HFFc6 (cell line): ENCODE measurements at regions not wholly inside any gene's neighbourhood (a gene's known extent, or its start where the extent isn't known, plus 50 kb on each side); places are given as distances from the start of the nearest gene placed in this dataset.

Experiments
- DNase-seq: peaks from one replicate; pipeline ENCODE4 v3.0.0-alpha.2; 2018
- H3K27ac Mint-ChIP-seq: 2 replicates; pipeline ENCODE4 v1.8.0; 2020; ENCODE audit warnings: mild to moderate bottlenecking, mixed read lengths
- H3K27me3 Mint-ChIP-seq: 2 replicates; pipeline ENCODE4 v1.8.0; 2021; ENCODE audit warnings: mild to moderate bottlenecking, moderate library complexity, mixed read lengths; ENCODE audit not compliant: insufficient read depth
- H3K36me3 Mint-ChIP-seq: 2 replicates; pipeline ENCODE4 v1.8.0; 2021; ENCODE audit warnings: low read depth, mixed read lengths
- H3K4me1 Mint-ChIP-seq: 2 replicates; pipeline ENCODE4 v1.8.0; 2020; ENCODE audit warnings: low read depth, mixed read lengths
- H3K4me3 Mint-ChIP-seq: 2 replicates; pipeline ENCODE4 v1.8.0; 2020; ENCODE audit warnings: mild to moderate bottlenecking, moderate library complexity, mixed read lengths
- H3K9me3 Mint-ChIP-seq: 2 replicates; pipeline ENCODE4 v1.8.0; 2020; ENCODE audit warnings: mild to moderate bottlenecking, mixed read lengths
- CTCF ChIP-seq: fragments of 200-600 bp; sonication (generic); IDR thresholded peaks from 2 replicates; pipeline ENCODE4 v1.5.0; 2021; ENCODE audit warnings: antibody characterized with exemption, mild to moderate bottlenecking

DNA sequence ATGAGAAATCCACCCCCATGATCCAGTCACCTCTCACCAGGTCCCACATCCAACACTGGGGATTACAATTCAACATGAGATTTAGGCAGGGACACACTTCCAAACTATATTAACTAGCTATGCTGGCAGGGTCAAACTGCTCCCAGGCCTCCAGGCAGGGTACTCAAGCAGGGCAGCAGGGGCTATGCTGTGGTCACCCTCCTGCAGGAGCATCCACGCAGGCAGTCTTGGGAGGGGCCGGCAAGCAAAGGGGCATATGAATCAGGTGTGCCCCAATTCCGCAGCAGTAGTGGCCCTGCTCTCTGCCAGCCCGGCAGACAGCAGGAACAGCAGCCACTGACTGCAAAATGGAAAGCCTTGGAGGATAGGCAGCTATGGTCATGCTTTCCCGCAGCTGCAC lies 74.6 kb upstream of the PRDX4 start:
- no peak for DNase-seq
- Mint-ChIP-seq H3K27me3 (no peaks in the 10 kb centered on the region; the same call in none of the 2 replicates), H3K27ac (no peak overlapping the region), H3K9me3 (no peaks in the 10 kb centered on the region), H3K4me3 (no peak overlapping the region), H3K36me3 (no peaks in the 10 kb centered on the region), H3K4me1 (no peaks in the 10 kb centered on the region)
- TF ChIP-seq CTCF: no peak

GRCh38 chrX:23598575-23598974 lies 68.7 kb upstream of the PRDX4 start:
- Mint-ChIP-seq H3K27ac (no peak overlapping the region), H3K9me3 (no peaks in the 10 kb centered on the region), H3K4me3 (no peak overlapping the region), H3K4me1 (no peaks in the 10 kb centered on the region), H3K27me3 (no peaks in the 10 kb centered on the region; the same call in none of the 2 replicates), H3K36me3 (no peaks in the 10 kb centered on the region)
- no peak for TF ChIP-seq CTCF
- no peak for DNase-seq

DNA sequence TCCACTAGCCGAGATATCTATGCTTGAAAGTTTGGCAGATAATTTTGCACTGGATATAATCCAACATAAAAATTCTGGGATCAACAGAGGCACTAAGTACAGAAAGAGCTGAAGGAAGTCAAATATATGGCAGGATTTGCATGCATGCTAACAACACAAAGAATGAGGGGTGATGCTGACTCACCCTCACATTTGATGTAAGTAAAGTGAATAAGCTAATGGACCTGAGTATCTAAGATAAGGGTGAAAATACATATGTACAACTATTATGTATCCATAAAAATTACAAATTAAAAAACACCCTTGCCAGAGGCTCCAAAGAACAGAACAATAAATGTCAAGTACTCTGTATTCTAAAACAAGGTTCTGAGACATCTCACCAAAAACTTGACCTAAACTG lies 63.8 kb upstream of the PRDX4 start:
- Mint-ChIP-seq H3K36me3 (no peaks in the 10 kb centered on the region), H3K27me3 (peaks cover 6% of the 10 kb centered on the region), H3K27ac (no peak overlapping the region), H3K9me3 (no peaks in the 10 kb centered on the region), H3K4me3 (no peak overlapping the region), H3K4me1 (no peaks in the 10 kb centered on the region)
- TF ChIP-seq CTCF: no peak
- no peak for DNase-seq

GRCh38 chrX:23610495-23610894 lies 56.8 kb upstream of the PRDX4 start:
- no peak overlapping the region for H3K27ac Mint-ChIP-seq
- H3K36me3 Mint-ChIP-seq: no peaks in the 10 kb centered on the region
- no peaks in the 10 kb centered on the region for H3K9me3 Mint-ChIP-seq
- TF ChIP-seq CTCF: no peak
- no peak overlapping the region for H3K4me3 Mint-ChIP-seq
- H3K27me3 Mint-ChIP-seq: peaks cover 9% of the 10 kb centered on the region
- H3K4me1 Mint-ChIP-seq: no peaks in the 10 kb centered on the region
- DNase-seq: no peak

DNA sequence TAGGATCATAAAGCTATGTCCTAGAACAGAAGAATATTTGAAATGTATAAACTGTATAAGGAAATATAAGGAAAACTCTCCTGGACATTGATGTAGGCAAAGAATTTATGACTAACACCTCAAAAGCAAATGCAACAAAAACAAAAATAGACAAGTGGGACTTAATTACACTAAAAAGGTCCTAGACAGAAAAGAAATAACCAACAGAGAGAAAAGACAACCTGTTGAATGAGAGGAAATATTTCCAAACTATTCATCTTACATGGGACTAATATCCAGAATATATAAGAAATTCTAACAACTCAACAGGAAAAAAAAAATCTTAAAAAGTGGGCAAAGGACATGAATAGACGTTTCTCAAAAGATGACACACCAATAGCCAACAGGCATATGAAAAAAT lies 54.4 kb upstream of the PRDX4 start:
- TF ChIP-seq CTCF: no peak
- no peak for DNase-seq
- no peaks in the 10 kb centered on the region for H3K4me1 Mint-ChIP-seq
- peaks cover 7% of the 10 kb centered on the region for H3K27me3 Mint-ChIP-seq
- no peaks in the 10 kb centered on the region for H3K9me3 Mint-ChIP-seq
- no peaks in the 10 kb centered on the region for H3K36me3 Mint-ChIP-seq
- H3K27ac Mint-ChIP-seq: no peak overlapping the region
- no peak overlapping the region for H3K4me3 Mint-ChIP-seq

- peak; percentile 74 for TF ChIP-seq CTCF
- H3K27ac Mint-ChIP-seq: no peak overlapping the region
- H3K36me3 Mint-ChIP-seq: no peaks in the 10 kb centered on the region
- no peak for DNase-seq
- no peaks in the 10 kb centered on the region for H3K9me3 Mint-ChIP-seq
- H3K27me3 Mint-ChIP-seq: peaks cover 7% of the 10 kb centered on the region
- no peaks in the 10 kb centered on the region for H3K4me1 Mint-ChIP-seq
- no peak overlapping the region for H3K4me3 Mint-ChIP-seq
These were observed 50.9 kb upstream of the PRDX4 start for GRCh38 chrX:23616361-23616760.
